Stomach (tissue), 4 donors: ENCODE measurements at regions not wholly inside any gene's neighbourhood (a gene's known extent, or its start where the extent isn't known, plus 50 kb on each side); places are given as distances from the start of the nearest gene placed in this dataset.

Source experiments
- EP300 ChIP-seq: sonication (generic); formaldehyde crosslinking; IDR thresholded peaks from one replicate; pipeline ENCODE4 v1.6.1; 2017; ENCODE audit warnings: antibody characterized with exemption
- POLR2A ChIP-seq, 4 donors: fragments of 450-650 bp; IDR thresholded peaks; one replicate each; pipeline ENCODE4 v1.6.1; 2016; ENCODE audit warnings: antibody characterized with exemption in 4 of 4, control low read depth in 2 of 4, mild to moderate bottlenecking in 1 of 4, moderate library complexity in 1 of 4
- POLR2AphosphoS5 ChIP-seq, 3 donors: sonication (generic); formaldehyde crosslinking; IDR thresholded peaks; one replicate each; pipeline ENCODE4 v1.6.1; 2016; ENCODE audit warnings: antibody characterized with exemption in 3 of 3
- TF ChIP-seq, protein P1 (sequence below), 7 experiments: fragments of 450-650 bp in 4 of 7; fragments of 200-600 bp in 3 of 7; sonication (generic) in 3 of 7; IDR thresholded peaks; one replicate each; pipeline ENCODE4 v1.5.1; 2016 to 2019; ENCODE audit warnings: antibody characterized with exemption in 7 of 7, control low read depth in 2 of 7, mild to moderate bottlenecking in 1 of 7

DNA sequence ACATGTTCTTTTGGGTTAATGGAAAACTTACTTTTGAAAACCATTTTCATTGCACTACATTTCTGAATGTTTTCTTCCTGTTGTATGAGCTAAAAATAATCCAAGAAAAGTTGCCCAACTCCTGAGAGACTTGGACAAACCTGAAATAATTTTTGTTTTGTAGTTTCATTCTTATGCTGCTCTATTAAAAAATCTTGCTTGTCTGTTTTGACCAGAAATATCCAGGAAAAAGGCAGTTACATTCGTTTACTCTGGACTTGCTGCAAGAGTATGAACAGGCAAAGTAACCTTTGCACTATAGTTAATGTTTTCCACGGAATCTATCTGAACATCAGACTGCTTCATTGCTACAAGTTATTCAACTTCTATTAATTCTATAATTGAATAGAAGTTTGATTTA lies 200.1 kb upstream of the DAB2 start:
- TF ChIP-seq POLR2A (IDR thresholded peaks at IDR 0.05), result no peak
- TF ChIP-seq, protein P1, sequence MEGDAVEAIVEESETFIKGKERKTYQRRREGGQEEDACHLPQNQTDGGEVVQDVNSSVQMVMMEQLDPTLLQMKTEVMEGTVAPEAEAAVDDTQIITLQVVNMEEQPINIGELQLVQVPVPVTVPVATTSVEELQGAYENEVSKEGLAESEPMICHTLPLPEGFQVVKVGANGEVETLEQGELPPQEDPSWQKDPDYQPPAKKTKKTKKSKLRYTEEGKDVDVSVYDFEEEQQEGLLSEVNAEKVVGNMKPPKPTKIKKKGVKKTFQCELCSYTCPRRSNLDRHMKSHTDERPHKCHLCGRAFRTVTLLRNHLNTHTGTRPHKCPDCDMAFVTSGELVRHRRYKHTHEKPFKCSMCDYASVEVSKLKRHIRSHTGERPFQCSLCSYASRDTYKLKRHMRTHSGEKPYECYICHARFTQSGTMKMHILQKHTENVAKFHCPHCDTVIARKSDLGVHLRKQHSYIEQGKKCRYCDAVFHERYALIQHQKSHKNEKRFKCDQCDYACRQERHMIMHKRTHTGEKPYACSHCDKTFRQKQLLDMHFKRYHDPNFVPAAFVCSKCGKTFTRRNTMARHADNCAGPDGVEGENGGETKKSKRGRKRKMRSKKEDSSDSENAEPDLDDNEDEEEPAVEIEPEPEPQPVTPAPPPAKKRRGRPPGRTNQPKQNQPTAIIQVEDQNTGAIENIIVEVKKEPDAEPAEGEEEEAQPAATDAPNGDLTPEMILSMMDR (IDR thresholded peaks at IDR 0.05), result no peak
- TF ChIP-seq POLR2AphosphoS5 (IDR thresholded peaks at IDR 0.05), result no peak
- TF ChIP-seq EP300, result no peak
